ENCODE measurements at regions not wholly inside any gene's neighbourhood (a gene's known extent, or its start where the extent isn't known, plus 50 kb on each side); places are given as distances from the start of the nearest gene placed in this dataset.

DNA sequence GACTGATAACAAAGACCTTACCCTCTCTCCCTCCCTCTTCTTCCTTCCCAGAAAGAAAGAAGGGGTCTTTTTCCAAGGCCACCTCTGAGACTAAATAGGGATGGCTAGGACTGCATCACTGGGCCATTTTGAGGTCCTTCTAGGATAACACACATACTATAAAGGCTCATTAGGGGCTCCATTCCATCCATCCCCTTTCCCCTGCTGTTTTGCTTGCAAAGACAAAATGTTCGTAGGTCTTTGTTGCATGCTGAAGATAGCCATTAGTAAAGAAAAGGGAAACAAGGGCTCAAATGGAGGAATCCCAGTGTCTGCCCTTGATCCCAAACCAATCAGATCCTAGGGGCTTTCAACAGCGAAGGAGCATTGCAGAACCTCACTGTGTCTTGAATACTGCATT lies 344.3 kb downstream of the CYP26B1 start:
- intact Hi-C loops (cut with micrococcal nuclease; ENCODE audit: unreplicated experiment) (loop anchor here (10.0 kb wide), 1 partner anchor 351 kb away; no protein-coding TSS in a partner anchor), in situ Hi-C loops (cut with HindIII; ENCODE audit: low pct_unique_long_range_greater_than_20kb, low sequenced_read_pairs) (no loop called here)
- ChIA-PET CTCF (no interaction called here), POLR2A (no interaction called here)
- Histone ChIP-seq H3K4me3 (ENCODE audit: low read depth in 2 of 2, low read length in 2 of 2) (no peak overlapping the region), H3K4me1 (ENCODE audit: control insufficient read depth, insufficient read depth, low read length) (no peaks in the 10 kb centered on the region), H3K9me3 (ENCODE audit: control insufficient read depth, insufficient read depth, low read depth, low read length) (no peaks in the 10 kb centered on the region), H3K27me3 (ENCODE audit: control insufficient read depth, insufficient read depth, low read length) (no peaks in the 10 kb centered on the region), H3K27ac (ENCODE audit: low read length) (no peak overlapping the region), H3K36me3 (ENCODE audit: control insufficient read depth, insufficient read depth, low read length) (no peaks in the 10 kb centered on the region)
- DNase-seq (ENCODE audit: low read depth, low spot score) (no peak), ATAC-seq (no peak)
- no peak for TF ChIP-seq POLR2AphosphoS5 (IDR thresholded peaks at IDR 0.05; ENCODE audit: low read depth, low read length)
- TF ChIP-seq, protein P1, sequence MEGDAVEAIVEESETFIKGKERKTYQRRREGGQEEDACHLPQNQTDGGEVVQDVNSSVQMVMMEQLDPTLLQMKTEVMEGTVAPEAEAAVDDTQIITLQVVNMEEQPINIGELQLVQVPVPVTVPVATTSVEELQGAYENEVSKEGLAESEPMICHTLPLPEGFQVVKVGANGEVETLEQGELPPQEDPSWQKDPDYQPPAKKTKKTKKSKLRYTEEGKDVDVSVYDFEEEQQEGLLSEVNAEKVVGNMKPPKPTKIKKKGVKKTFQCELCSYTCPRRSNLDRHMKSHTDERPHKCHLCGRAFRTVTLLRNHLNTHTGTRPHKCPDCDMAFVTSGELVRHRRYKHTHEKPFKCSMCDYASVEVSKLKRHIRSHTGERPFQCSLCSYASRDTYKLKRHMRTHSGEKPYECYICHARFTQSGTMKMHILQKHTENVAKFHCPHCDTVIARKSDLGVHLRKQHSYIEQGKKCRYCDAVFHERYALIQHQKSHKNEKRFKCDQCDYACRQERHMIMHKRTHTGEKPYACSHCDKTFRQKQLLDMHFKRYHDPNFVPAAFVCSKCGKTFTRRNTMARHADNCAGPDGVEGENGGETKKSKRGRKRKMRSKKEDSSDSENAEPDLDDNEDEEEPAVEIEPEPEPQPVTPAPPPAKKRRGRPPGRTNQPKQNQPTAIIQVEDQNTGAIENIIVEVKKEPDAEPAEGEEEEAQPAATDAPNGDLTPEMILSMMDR (IDR thresholded peaks at IDR 0.05), result no peak
- TF ChIP-seq, protein P2, sequence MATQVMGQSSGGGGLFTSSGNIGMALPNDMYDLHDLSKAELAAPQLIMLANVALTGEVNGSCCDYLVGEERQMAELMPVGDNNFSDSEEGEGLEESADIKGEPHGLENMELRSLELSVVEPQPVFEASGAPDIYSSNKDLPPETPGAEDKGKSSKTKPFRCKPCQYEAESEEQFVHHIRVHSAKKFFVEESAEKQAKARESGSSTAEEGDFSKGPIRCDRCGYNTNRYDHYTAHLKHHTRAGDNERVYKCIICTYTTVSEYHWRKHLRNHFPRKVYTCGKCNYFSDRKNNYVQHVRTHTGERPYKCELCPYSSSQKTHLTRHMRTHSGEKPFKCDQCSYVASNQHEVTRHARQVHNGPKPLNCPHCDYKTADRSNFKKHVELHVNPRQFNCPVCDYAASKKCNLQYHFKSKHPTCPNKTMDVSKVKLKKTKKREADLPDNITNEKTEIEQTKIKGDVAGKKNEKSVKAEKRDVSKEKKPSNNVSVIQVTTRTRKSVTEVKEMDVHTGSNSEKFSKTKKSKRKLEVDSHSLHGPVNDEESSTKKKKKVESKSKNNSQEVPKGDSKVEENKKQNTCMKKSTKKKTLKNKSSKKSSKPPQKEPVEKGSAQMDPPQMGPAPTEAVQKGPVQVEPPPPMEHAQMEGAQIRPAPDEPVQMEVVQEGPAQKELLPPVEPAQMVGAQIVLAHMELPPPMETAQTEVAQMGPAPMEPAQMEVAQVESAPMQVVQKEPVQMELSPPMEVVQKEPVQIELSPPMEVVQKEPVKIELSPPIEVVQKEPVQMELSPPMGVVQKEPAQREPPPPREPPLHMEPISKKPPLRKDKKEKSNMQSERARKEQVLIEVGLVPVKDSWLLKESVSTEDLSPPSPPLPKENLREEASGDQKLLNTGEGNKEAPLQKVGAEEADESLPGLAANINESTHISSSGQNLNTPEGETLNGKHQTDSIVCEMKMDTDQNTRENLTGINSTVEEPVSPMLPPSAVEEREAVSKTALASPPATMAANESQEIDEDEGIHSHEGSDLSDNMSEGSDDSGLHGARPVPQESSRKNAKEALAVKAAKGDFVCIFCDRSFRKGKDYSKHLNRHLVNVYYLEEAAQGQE (IDR thresholded peaks at IDR 0.05; ENCODE audit: insufficient read depth in 1 of 2, low read depth in 2 of 2, low read length in 1 of 2), result no peak
- TF ChIP-seq TCF7L2 (IDR thresholded peaks at IDR 0.05; ENCODE audit: low read depth, low read length), result no peak
- TF ChIP-seq SIN3A (IDR thresholded peaks at IDR 0.05; ENCODE audit: borderline replicate concordance, insufficient read depth, low read depth, low read length), result no peak
- BruUV-seq (replicated peaks), result no TSS peak

DNA sequence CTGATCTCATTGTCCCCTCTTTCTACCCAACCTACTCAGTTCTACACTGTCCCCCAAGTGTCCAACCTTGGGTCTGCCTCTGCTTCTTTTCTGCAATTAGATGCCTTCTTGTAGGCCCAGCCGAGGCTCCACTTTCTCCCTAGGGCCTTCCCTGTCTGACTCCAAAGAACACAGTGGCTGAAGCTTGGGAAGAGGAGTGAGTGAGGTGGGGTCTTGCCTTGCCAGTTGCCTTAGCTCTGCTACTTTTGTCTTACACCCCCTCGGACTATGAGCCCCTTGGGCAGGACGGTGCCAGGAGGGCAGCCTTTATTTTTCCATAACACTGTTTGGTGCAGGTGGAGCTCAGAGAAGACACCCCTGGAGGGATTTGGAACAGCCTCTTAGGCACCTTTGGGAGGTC lies 345.1 kb downstream of the CYP26B1 start:
- no peaks in the 10 kb centered on the region for H3K36me3 ChIP-seq (ENCODE audit: control insufficient read depth, insufficient read depth, low read length)
- ATAC-seq (no peak), DNase-seq (ENCODE audit: low read depth, low spot score) (no peak)
- no peak for TF ChIP-seq SIN3A (IDR thresholded peaks at IDR 0.05; ENCODE audit: borderline replicate concordance, insufficient read depth, low read depth, low read length)
- TF ChIP-seq, protein P2 (IDR thresholded peaks at IDR 0.05; ENCODE audit: insufficient read depth in 1 of 2, low read depth in 2 of 2, low read length in 1 of 2), result no peak
- TF ChIP-seq TCF7L2 (IDR thresholded peaks at IDR 0.05; ENCODE audit: low read depth, low read length), result no peak
- TF ChIP-seq POLR2AphosphoS5 (IDR thresholded peaks at IDR 0.05; ENCODE audit: low read depth, low read length), result no peak
- TF ChIP-seq, protein P1 (IDR thresholded peaks at IDR 0.05), result no peak
- H3K27me3 ChIP-seq (ENCODE audit: control insufficient read depth, insufficient read depth, low read length), result no peaks in the 10 kb centered on the region
- BruUV-seq (replicated peaks), result no TSS peak
- POLR2A ChIA-PET, result no interaction called here
- CTCF ChIA-PET, result no interaction called here
- no peak overlapping the region for H3K4me3 ChIP-seq (ENCODE audit: low read depth in 2 of 2, low read length in 2 of 2)
- H3K27ac ChIP-seq (ENCODE audit: low read length), result no peak overlapping the region
- H3K9me3 ChIP-seq (ENCODE audit: control insufficient read depth, insufficient read depth, low read depth, low read length), result no peaks in the 10 kb centered on the region
- in situ Hi-C loops (cut with HindIII; ENCODE audit: low pct_unique_long_range_greater_than_20kb, low sequenced_read_pairs) (no loop called here), intact Hi-C loops (cut with micrococcal nuclease; ENCODE audit: unreplicated experiment) (loop anchor here (10.0 kb wide), 1 partner anchor 352 kb away; no protein-coding TSS in a partner anchor)
- H3K4me1 ChIP-seq (ENCODE audit: control insufficient read depth, insufficient read depth, low read length), result no peaks in the 10 kb centered on the region
